RCC 7860 (cell line): ENCODE measurements at regions not wholly inside any gene's neighbourhood (a gene's known extent, or its start where the extent isn't known, plus 50 kb on each side); places are given as distances from the start of the nearest gene placed in this dataset.

Experiments
- DNase-seq: peaks from one replicate; pipeline ENCODE4 v3.0.0-alpha.2; 2015; ENCODE audit warnings: low spot score
- FAIRE-seq: peaks from 2 replicates; lab custom pipeline; 2012; peaks lifted over from hg19 to GRCh38; lab: Jason Lieb, UNC

DNA sequence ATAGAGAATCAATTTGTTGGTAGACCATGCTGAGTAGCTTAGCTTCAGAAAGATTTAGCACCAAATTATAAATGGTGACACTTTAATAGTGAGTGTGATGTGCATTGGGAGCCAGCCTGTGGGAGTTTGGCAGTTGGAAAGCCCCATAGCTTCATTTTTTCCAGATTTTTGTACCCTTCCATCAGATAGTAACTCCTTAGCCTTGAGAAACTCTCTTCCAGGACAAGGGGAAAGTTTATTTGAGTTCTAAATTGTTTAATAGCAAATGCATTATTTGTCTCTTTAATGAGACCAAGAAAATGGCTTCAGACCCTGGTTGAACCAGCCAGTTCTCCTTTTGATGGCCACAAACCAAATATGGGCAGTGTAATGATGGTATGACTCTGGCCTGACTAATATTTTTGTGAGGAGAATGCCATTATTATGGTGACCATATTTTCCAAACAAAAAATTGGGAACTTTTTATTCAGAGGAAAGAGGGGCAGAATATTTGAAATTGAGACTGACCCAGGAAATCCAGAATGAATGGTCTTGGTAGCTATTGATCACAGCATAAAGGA, 49.8 kb downstream of the PLCE1 start:
- DNase-seq: no peak

DNA sequence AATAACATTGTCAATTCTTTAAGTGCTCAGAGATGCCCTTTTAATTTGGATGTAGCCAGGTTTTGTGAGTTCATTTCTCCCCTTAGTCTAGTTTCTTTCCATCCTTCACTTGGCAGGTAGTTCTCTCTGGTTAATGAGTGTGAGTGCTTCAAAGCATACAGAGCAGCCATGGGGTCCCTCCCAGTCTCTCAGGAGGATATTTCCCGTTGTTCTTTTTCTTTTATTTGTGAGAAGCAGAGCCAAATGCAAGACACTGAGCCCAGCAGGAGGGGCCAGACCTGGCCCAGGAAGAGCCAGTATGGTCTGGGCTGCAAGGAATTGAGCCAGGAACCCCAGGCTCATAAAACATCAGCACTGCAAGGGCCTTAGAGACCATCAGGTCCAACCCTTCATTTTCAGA, 52.4 kb downstream of the PLCE1 start:
- DNase-seq (no peak), FAIRE-seq (no peak)

More for the DNA sequence above, 49.8 kb downstream of the PLCE1 start:
- FAIRE-seq: no peak

DNA sequence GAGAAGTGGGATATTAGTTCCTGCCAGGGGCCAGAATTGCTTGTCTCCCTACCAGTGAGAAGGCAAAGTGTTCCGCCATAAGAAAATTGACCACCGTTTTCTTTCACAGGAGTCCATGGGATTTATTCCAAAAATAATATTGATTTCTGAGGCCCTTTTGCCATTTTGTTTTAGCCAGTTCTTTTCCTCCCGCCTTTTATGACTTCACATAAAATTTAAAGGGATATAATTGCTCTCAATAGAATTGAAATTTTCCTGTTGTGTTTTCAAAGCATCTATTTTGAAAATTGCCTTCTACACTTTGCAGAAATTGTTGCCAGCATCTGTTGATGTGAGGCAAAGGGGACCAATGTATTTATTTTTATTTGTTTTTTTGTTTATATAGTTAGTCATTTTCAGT, 53.6 kb downstream of the PLCE1 start:
- FAIRE-seq (no peak), DNase-seq (no peak)

DNA sequence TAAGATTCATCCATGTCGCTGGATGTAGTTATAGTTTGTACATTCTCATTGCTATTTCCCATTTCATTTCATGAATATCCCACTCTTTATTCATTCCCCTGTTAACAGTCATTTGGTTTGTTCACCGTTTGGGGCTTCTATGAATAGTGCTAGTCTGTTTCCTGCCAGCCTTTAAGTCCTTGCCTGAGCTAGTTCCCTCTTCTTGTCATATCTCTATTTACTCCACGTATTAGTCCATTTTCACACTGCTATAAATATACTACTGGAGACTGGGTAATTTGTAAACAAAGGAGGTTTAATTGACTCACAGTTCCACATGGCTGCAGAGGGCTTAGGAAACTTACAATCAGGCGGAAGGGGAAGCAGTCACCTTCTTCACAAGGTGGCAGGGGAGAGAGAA, 56.2 kb downstream of the PLCE1 start:
- DNase-seq: no peak

GRCh38 chr10:94052281-94052680, 58.5 kb downstream of the PLCE1 start:
- no peak for FAIRE-seq

More for the DNA sequence above, 56.2 kb downstream of the PLCE1 start:
- no peak for FAIRE-seq

DNA sequence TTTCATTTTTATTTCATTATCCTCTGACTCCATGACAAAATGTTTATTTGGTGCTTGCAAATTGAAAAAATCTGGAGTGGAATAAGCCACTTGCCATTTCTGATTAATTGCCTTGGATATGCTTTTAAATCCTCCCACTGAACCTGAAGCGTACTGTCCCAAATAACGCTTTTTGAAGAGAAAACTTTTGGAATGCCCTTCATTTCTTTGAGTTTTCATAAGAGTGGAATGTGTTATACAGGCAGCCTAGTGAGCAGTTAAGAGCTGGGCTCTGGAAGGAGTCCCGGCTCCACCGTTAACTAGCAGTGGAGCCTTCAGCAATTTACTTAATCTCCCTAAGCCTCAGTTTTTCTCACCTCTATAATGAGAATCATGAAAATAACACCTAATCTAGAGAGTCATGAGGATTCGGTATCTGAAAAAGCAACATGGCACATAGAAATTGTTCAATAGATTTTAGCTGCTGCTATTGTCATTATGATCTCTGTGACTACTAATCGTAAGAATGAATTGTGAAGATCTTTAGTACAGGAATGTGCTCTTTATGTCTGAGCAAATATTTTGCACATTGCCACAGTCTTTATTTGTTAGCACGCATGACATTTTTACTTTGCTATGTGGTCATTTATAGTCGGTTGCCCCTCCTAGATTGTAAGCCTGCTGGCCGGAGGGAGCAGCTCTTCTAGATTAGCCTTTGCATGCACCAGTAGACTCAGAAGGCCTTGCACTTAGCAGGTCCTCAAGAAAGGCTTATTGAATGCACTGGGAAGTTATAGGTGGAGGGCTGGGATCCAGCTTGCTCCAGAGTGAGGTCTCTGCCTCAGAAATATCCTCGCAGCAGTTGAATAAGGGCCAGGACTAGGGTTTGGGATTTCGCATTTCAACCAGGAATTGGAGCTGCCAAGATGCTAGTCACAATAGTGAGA, 59.4 kb downstream of the PLCE1 start:
- DNase-seq: no peak
- FAIRE-seq: no peak

More at GRCh38 chr10:94052281-94052680, 58.5 kb downstream of the PLCE1 start:
- no peak for DNase-seq

GRCh38 chr10:94059178-94059883, 65.6 kb downstream of the PLCE1 start:
- FAIRE-seq (no peak), DNase-seq (no peak)

GRCh38 chr10:94061026-94061425, 67.3 kb downstream of the PLCE1 start:
- DNase-seq: no peak
- FAIRE-seq: no peak

- FAIRE-seq (no peak), DNase-seq (no peak)
Measured at GRCh38 chr10:94062611-94063010, 68.9 kb downstream of the PLCE1 start.

GRCh38 chr10:94065362-94065761, 71.6 kb downstream of the PLCE1 start:
- DNase-seq (no peak), FAIRE-seq (no peak)

GRCh38 chr10:94065787-94066186, 72.1 kb downstream of the PLCE1 start:
- FAIRE-seq (no peak), DNase-seq (no peak)

DNA sequence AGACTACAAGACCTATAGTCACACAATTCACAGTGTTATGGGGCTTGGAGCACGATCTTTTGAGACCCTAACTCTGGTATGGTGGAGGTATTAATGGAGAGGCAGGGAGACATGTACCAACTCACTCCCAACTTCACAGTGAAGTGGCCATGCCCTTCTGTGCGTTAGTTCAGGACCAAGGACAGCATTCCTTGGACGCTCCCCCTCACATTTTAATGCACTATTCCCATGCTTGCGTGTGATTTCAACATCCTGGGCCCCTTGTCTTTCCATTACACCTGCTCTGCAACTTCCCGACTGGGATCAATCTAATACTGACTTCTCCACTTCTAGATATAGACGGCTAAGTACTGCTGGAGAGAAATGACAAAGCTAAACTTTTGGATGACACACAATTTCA, 72.7 kb downstream of the PLCE1 start:
- DNase-seq (no peak), FAIRE-seq (no peak)

GRCh38 chr10:94069884-94070283, 76.2 kb downstream of the PLCE1 start:
- FAIRE-seq (no peak), DNase-seq (peak; percentile 18)

GRCh38 chr10:94074462-94074861, 80.7 kb downstream of the PLCE1 start:
- DNase-seq: no peak
- FAIRE-seq: no peak

GRCh38 chr10:94075506-94075905, 81.8 kb downstream of the PLCE1 start:
- no peak for FAIRE-seq
- no peak for DNase-seq

- DNase-seq: no peak
- no peak for FAIRE-seq
Measured at GRCh38 chr10:94076325-94076841, 82.7 kb downstream of the PLCE1 start.

- FAIRE-seq (no peak), DNase-seq (no peak)
Measured at GRCh38 chr10:94077042-94077441, 83.3 kb downstream of the PLCE1 start.

GRCh38 chr10:94080108-94080507, 86.4 kb downstream of the PLCE1 start:
- FAIRE-seq (no peak), DNase-seq (no peak)

- DNase-seq (no peak), FAIRE-seq (no peak)
Measured at GRCh38 chr10:94083662-94084265, 90.0 kb downstream of the PLCE1 start.

DNA sequence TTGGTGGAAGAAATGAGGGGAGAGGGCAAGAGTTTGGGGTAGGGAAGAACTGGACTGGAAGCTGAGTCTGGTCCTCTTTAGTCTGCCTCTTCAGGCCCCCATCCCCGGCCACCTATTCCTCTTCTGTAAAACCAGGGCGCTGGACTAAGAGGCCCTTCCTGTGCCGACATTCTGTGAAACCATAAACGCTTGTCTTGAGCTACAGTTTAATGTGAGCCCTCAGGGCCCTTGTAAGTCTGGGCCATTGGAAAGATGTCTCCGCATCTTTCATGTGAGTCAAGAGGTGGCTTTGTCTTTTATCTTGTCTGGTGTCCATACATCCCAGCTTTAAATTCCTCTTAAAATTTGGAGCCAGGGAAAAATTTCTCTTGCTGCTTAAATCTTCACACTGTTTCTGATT, 90.6 kb downstream of the PLCE1 start:
- FAIRE-seq: no peak
- no peak for DNase-seq

- DNase-seq: no peak
- no peak for FAIRE-seq
Measured at GRCh38 chr10:94085288-94085687, 91.6 kb downstream of the PLCE1 start.
